Mesenchymal stem cell (in vitro differentiated cells and primary cell): ENCODE measurements at regions not wholly inside any gene's neighbourhood (a gene's known extent, or its start where the extent isn't known, plus 50 kb on each side); places are given as distances from the start of the nearest gene placed in this dataset.
A peak's percentile ranks its signal among the peaks of the same experiment; 100 is the strongest.

Source experiments
- DNase-seq: peaks from one replicate; pipeline ENCODE4 v3.0.0-alpha.2; 2013
- H2AFZ ChIP-seq: one replicate; pipeline ENCODE4 v1.6.1; 2013; ENCODE audit warnings: low read depth, mild to moderate bottlenecking, control low read depth, inconsistent platforms, low read length, moderate library complexity
- H2AK5ac ChIP-seq: 2 replicates; pipeline ENCODE4 v1.6.1; 2013; ENCODE audit warnings: low read length, moderate library complexity, mild to moderate bottlenecking, inconsistent platforms; ENCODE audit not compliant: severe bottlenecking
- H2BK120ac ChIP-seq: one replicate; pipeline ENCODE4 v1.6.1; 2013; ENCODE audit warnings: low read depth, mild to moderate bottlenecking, inconsistent platforms, low read length, moderate library complexity
- H2BK12ac ChIP-seq, 2 experiments: one replicate each; pipeline ENCODE4 v1.6.1; 2013; ENCODE audit warnings: inconsistent platforms in 2 of 2, low read length in 2 of 2, mild to moderate bottlenecking in 2 of 2, moderate library complexity in 2 of 2, control low read depth in 1 of 2
- H2BK15ac ChIP-seq: one replicate; pipeline ENCODE4 v1.6.1; 2013; ENCODE audit warnings: mild to moderate bottlenecking, low read depth, inconsistent platforms; ENCODE audit not compliant: poor library complexity, severe bottlenecking
- H2BK5ac ChIP-seq: 2 replicates; pipeline ENCODE4 v1.6.1; 2013; ENCODE audit warnings: low read depth, mild to moderate bottlenecking, low read length, control low read depth, inconsistent platforms; ENCODE audit not compliant: poor library complexity, severe bottlenecking
- H3K14ac ChIP-seq, 2 experiments: one replicate each; pipeline ENCODE4 v1.6.1; 2013; ENCODE audit warnings: inconsistent platforms in 2 of 2, low read length in 2 of 2, control low read depth in 1 of 2, mild to moderate bottlenecking in 1 of 2, moderate library complexity in 1 of 2
- H3K18ac ChIP-seq, 2 experiments: one replicate each; pipeline ENCODE4 v1.6.1; 2013; ENCODE audit warnings: inconsistent platforms in 2 of 2, low read length in 2 of 2, control low read depth in 1 of 2, low read depth in 1 of 2, mild to moderate bottlenecking in 1 of 2
- H3K23ac ChIP-seq, 2 experiments: one replicate each; pipeline ENCODE4 v1.6.1; 2013; ENCODE audit warnings: inconsistent platforms in 2 of 2, low read length in 2 of 2, mild to moderate bottlenecking in 2 of 2, moderate library complexity in 2 of 2, control low read depth in 1 of 2
- H3K27ac ChIP-seq: 2 replicates; pipeline ENCODE4 v1.5.1; 2013; ENCODE audit warnings: mild to moderate bottlenecking, moderate library complexity, low read length, control low read depth, inconsistent platforms; ENCODE audit not compliant: poor library complexity, severe bottlenecking
- H3K27me3 ChIP-seq, 2 experiments: 2 replicates each; pipeline versions ENCODE4 v1.6.1 to v1.7.0; 2013; ENCODE audit warnings: low read length in 2 of 2, mild to moderate bottlenecking in 2 of 2, moderate library complexity in 2 of 2, control low read depth in 1 of 2, inconsistent platforms in 1 of 2; ENCODE audit not compliant: control insufficient read depth in 1 of 2, insufficient read depth in 1 of 2
- H3K36me3 ChIP-seq, 2 experiments: 2 replicates each; pipeline versions ENCODE4 v1.6.1 to v1.7.0; 2013; ENCODE audit warnings: low read length in 2 of 2, control low read depth in 1 of 2, inconsistent platforms in 1 of 2, low read depth in 1 of 2, mild to moderate bottlenecking in 1 of 2; ENCODE audit not compliant: insufficient read depth in 2 of 2, control insufficient read depth in 1 of 2
- H3K4ac ChIP-seq, 2 experiments: one replicate each; pipeline ENCODE4 v1.6.1; 2013; ENCODE audit warnings: inconsistent platforms in 2 of 2, low read length in 2 of 2, mild to moderate bottlenecking in 2 of 2, moderate library complexity in 2 of 2, control low read depth in 1 of 2, low read depth in 1 of 2
- H3K4me1 ChIP-seq: 2 replicates; pipeline ENCODE4 v1.6.1; 2013; ENCODE audit warnings: low read depth, low read length, control low read depth; ENCODE audit not compliant: control insufficient read depth, insufficient read depth
- H3K4me2 ChIP-seq: 2 replicates; pipeline ENCODE4 v1.6.1; 2013; ENCODE audit warnings: low read length, mild to moderate bottlenecking, inconsistent platforms; ENCODE audit not compliant: poor library complexity, severe bottlenecking
- H3K4me3 ChIP-seq, 2 experiments: 2 replicates each; pipeline versions ENCODE4 v1.5.1 to v1.7.0; 2013; ENCODE audit warnings: low read length in 2 of 2, mild to moderate bottlenecking in 2 of 2, control low read depth in 1 of 2, low read depth in 1 of 2; ENCODE audit not compliant: insufficient read depth in 1 of 2
- H3K79me1 ChIP-seq: replicated peaks from 2 replicates; pipeline ENCODE4 v1.6.1; 2013; ENCODE audit warnings: mild to moderate bottlenecking, control low read depth, low read length, inconsistent platforms; ENCODE audit not compliant: poor library complexity, severe bottlenecking
- H3K9ac ChIP-seq: 2 replicates; pipeline ENCODE4 v1.7.0; 2013; ENCODE audit warnings: mild to moderate bottlenecking, low read length, moderate library complexity
- H3K9me3 ChIP-seq: 2 replicates; pipeline ENCODE4 v1.7.0; 2013; ENCODE audit warnings: mild to moderate bottlenecking, low read length; ENCODE audit not compliant: control insufficient read depth
- H4K8ac ChIP-seq: one replicate; pipeline ENCODE4 v1.6.1; 2013; ENCODE audit warnings: inconsistent platforms, mild to moderate bottlenecking, low read length, moderate library complexity
- H4K91ac ChIP-seq: one replicate; pipeline ENCODE4 v1.6.1; 2013; ENCODE audit warnings: mild to moderate bottlenecking, low read length, inconsistent platforms
- WGBS: methylation state at CpG from one replicate; pipeline ENCODE4 v1.1.7; 2013; ENCODE audit warnings: mixed read lengths; 5-methylcytosine and 5-hydroxymethylcytosine counted together

GRCh38 chr7:17181482-17181881, 117.0 kb upstream of the AHR start:
- H2BK120ac ChIP-seq: no peak overlapping the region
- WGBS: 57% methylated on average over 3 of the region's 3 CpGs
- H3K4me2 ChIP-seq: no peak overlapping the region
- H3K18ac ChIP-seq: no peak overlapping the region
- peak overlapping the region in 1 of 2 experiments; percentile 77 for H2BK12ac ChIP-seq
- DNase-seq: no peak
- H2AK5ac ChIP-seq: no peak overlapping the region
- no peak overlapping the region for H3K4me3 ChIP-seq
- no peaks in the 10 kb centered on the region for H3K79me1 ChIP-seq
- no peak overlapping the region for H3K9ac ChIP-seq
- no peak overlapping the region for H3K14ac ChIP-seq
- no peak overlapping the region for H2BK15ac ChIP-seq
- no peak overlapping the region for H3K27ac ChIP-seq
- no peaks in the 10 kb centered on the region for H3K27me3 ChIP-seq
- H2AFZ ChIP-seq: no peak overlapping the region
- no peak overlapping the region for H3K4ac ChIP-seq
- H3K4me1 ChIP-seq: no peaks in the 10 kb centered on the region
- H2BK5ac ChIP-seq: no peak overlapping the region
- peak overlapping the region; percentile 23 for H4K8ac ChIP-seq
- no peaks in the 10 kb centered on the region for H3K36me3 ChIP-seq
- no peak overlapping the region for H3K23ac ChIP-seq
- no peaks in the 10 kb centered on the region for H3K9me3 ChIP-seq
- no peak overlapping the region for H4K91ac ChIP-seq

- Histone ChIP-seq H3K36me3 (no peaks in the 10 kb centered on the region), H3K27me3 (no peaks in the 10 kb centered on the region), H3K4me1 (no peaks in the 10 kb centered on the region), H4K8ac (no peak overlapping the region), H3K4me2 (no peak overlapping the region), H3K4me3 (no peak overlapping the region), H2AK5ac (no peak overlapping the region), H2BK12ac (no peak overlapping the region), H4K91ac (no peak overlapping the region), H3K9me3 (no peaks in the 10 kb centered on the region), H3K23ac (no peak overlapping the region), H3K27ac (no peak overlapping the region), H3K9ac (peak overlapping the region; percentile 56), H2BK15ac (no peak overlapping the region), H2BK5ac (no peak overlapping the region), H2AFZ (no peak overlapping the region), H3K18ac (no peak overlapping the region), H3K14ac (no peak overlapping the region), H3K4ac (no peak overlapping the region), H3K79me1 (no peaks in the 10 kb centered on the region), H2BK120ac (no peak overlapping the region)
- DNase-seq: peak; percentile 55
- WGBS: no CpG with 5 or more reads among the region's 2 CpGs
These were observed 114.7 kb upstream of the AHR start for GRCh38 chr7:17183630-17184328.

- Histone ChIP-seq H4K8ac (no peak overlapping the region), H3K18ac (no peak overlapping the region), H2AK5ac (no peak overlapping the region), H3K9ac (peak overlapping the region; percentile 70), H4K91ac (no peak overlapping the region), H3K9me3 (no peaks in the 10 kb centered on the region), H3K27ac (no peak overlapping the region), H3K36me3 (no peaks in the 10 kb centered on the region), H3K23ac (no peak overlapping the region), H3K4ac (no peak overlapping the region), H2BK5ac (no peak overlapping the region), H3K79me1 (no peaks in the 10 kb centered on the region), H2AFZ (no peak overlapping the region), H3K27me3 (no peaks in the 10 kb centered on the region), H3K4me3 (peak overlapping the region in 1 of 2 experiments; percentile 26), H2BK15ac (no peak overlapping the region), H2BK12ac (no peak overlapping the region), H3K4me1 (no peaks in the 10 kb centered on the region), H2BK120ac (no peak overlapping the region), H3K14ac (no peak overlapping the region), H3K4me2 (no peak overlapping the region)
- peak; percentile 23 for DNase-seq
- 90% methylated on average over 3 of the region's 4 CpGs for WGBS
These were observed 113.4 kb upstream of the AHR start for GRCh38 chr7:17184805-17185689.

GRCh38 chr7:17185690-17186070, 112.8 kb upstream of the AHR start:
- Histone ChIP-seq H3K4ac (no peak overlapping the region), H2BK12ac (no peak overlapping the region), H4K8ac (no peak overlapping the region), H3K4me2 (no peak overlapping the region), H3K4me1 (no peaks in the 10 kb centered on the region), H2BK120ac (no peak overlapping the region), H2BK15ac (no peak overlapping the region), H3K9ac (peak overlapping the region; percentile 70), H3K27ac (no peak overlapping the region), H3K4me3 (peak overlapping the region in 1 of 2 experiments; percentile 26), H2AFZ (no peak overlapping the region), H3K27me3 (no peaks in the 10 kb centered on the region), H2AK5ac (no peak overlapping the region), H3K9me3 (no peaks in the 10 kb centered on the region), H3K23ac (no peak overlapping the region), H3K18ac (no peak overlapping the region), H3K36me3 (no peaks in the 10 kb centered on the region), H4K91ac (no peak overlapping the region), H2BK5ac (no peak overlapping the region), H3K79me1 (no peaks in the 10 kb centered on the region), H3K14ac (no peak overlapping the region)
- DNase-seq: peak; percentile 58
- WGBS: 72% methylated on average over 2 of the region's 4 CpGs
